ENCODE measurements at regions not wholly inside any gene's neighbourhood (a gene's known extent, or its start where the extent isn't known, plus 50 kb on each side); places are given as distances from the start of the nearest gene placed in this dataset.

DNA sequence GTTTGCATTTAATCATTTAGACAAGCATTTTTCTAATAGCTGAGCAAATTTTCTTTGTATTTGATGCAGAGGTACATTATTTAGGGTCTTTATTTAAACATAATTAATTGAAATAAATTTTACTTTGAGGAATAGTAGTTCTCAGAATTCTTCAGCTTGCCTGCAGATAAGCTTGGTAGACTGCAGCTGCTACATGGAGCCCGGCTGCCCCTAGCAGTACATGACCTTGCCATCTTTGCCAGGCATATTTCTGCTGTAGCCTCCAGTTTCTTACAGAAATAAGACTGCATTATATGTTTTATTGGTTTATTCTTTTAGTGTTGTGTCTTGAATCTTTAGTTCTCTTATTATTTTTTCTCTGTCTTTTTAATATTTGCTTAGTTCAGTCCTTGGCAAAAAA lies 396.8 kb downstream of the QKI start:
- TF ChIP-seq, protein P1, sequence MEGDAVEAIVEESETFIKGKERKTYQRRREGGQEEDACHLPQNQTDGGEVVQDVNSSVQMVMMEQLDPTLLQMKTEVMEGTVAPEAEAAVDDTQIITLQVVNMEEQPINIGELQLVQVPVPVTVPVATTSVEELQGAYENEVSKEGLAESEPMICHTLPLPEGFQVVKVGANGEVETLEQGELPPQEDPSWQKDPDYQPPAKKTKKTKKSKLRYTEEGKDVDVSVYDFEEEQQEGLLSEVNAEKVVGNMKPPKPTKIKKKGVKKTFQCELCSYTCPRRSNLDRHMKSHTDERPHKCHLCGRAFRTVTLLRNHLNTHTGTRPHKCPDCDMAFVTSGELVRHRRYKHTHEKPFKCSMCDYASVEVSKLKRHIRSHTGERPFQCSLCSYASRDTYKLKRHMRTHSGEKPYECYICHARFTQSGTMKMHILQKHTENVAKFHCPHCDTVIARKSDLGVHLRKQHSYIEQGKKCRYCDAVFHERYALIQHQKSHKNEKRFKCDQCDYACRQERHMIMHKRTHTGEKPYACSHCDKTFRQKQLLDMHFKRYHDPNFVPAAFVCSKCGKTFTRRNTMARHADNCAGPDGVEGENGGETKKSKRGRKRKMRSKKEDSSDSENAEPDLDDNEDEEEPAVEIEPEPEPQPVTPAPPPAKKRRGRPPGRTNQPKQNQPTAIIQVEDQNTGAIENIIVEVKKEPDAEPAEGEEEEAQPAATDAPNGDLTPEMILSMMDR (IDR thresholded peaks at IDR 0.05; ENCODE audit: low read depth, low read length, poor library complexity, severe bottlenecking) = no peak
- TF ChIP-seq EZH2phosphoT487 (IDR thresholded peaks at IDR 0.05; ENCODE audit: borderline replicate concordance, low read length) = no peak
